ENCODE measurements at regions not wholly inside any gene's neighbourhood (a gene's known extent, or its start where the extent isn't known, plus 50 kb on each side); places are given as distances from the start of the nearest gene placed in this dataset.
A peak's percentile ranks its signal among the peaks of the same experiment; 100 is the strongest.

DNA sequence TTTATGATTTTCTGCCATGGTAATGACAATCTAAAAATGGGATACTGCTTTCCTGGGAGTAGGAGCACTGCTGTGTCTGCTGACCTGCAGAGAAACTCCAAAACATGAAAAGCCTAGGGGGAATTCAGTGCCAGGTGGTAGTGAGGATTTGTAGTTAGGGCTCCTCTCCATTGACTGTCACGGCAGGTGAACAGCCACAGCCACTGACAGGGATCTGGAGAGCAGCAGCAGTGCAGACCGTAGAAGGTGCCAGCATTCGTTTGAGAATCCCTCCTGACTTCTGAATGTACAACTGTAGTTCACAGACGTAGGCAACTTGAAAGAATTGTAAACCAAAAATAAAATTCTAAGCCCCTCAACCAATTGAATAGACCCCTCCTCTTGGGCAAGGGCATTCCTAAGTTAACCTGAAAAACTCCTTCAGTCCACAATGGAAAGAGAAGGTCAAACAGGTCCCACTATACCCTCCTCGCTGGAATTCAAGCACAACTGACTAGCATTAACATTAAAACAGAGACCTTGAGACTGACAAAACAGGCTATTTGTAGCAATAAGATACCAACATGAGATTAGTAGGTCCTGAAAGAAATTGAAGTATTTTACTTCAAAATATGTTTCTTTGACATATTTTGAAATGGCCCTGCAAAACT, 1328.8 kb downstream of the OLFM4 start:
- Mint-ChIP-seq H3K9me3 (peaks cover 14% of the 10 kb centered on the region), H3K27me3 (ENCODE audit: low read depth) (no peaks in the 10 kb centered on the region), H3K27ac (peak overlapping the region; percentile 95), H3K4me3 (peak overlapping the region; percentile 48), H3K4me1 (peaks cover 45% of the 10 kb centered on the region), H3K36me3 (peaks cover 15% of the 10 kb centered on the region)
- CTCF ChIA-PET = no interaction called here
- POLR2A ChIA-PET = interaction anchor here (0.6 kb wide), 1 partner anchor 184 kb away, joined by 3 read pairs; no protein-coding TSS in a partner anchor
- TF ChIP-seq ZNF138 (CRISPR knock-in tag; conservative IDR thresholded peaks at IDR 0.05) = no peak
- TF ChIP-seq TEAD1 (CRISPR knock-in tag; IDR thresholded peaks at IDR 0.05) = no peak
- TF ChIP-seq, protein P1, sequence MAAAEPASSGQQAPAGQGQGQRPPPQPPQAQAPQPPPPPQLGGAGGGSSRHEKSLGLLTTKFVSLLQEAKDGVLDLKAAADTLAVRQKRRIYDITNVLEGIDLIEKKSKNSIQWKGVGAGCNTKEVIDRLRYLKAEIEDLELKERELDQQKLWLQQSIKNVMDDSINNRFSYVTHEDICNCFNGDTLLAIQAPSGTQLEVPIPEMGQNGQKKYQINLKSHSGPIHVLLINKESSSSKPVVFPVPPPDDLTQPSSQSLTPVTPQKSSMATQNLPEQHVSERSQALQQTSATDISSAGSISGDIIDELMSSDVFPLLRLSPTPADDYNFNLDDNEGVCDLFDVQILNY (CRISPR knock-in tag; IDR thresholded peaks at IDR 0.05) = no peak
- no peak for TF ChIP-seq FOXJ3 (CRISPR knock-in tag; IDR thresholded peaks at IDR 0.05; ENCODE audit: borderline replicate concordance)
- TF ChIP-seq SMAD3 (CRISPR knock-in tag; IDR thresholded peaks at IDR 0.05; ENCODE audit: borderline replicate concordance) = no peak
- TF ChIP-seq, protein P2, sequence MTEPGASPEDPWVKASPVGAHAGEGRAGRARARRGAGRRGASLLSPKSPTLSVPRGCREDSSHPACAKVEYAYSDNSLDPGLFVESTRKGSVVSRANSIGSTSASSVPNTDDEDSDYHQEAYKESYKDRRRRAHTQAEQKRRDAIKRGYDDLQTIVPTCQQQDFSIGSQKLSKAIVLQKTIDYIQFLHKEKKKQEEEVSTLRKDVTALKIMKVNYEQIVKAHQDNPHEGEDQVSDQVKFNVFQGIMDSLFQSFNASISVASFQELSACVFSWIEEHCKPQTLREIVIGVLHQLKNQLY (CRISPR knock-in tag; IDR thresholded peaks at IDR 0.05) = no peak
- TF ChIP-seq HMGA2 (CRISPR knock-in tag; IDR thresholded peaks at IDR 0.05) = no peak
- TF ChIP-seq, protein P3, sequence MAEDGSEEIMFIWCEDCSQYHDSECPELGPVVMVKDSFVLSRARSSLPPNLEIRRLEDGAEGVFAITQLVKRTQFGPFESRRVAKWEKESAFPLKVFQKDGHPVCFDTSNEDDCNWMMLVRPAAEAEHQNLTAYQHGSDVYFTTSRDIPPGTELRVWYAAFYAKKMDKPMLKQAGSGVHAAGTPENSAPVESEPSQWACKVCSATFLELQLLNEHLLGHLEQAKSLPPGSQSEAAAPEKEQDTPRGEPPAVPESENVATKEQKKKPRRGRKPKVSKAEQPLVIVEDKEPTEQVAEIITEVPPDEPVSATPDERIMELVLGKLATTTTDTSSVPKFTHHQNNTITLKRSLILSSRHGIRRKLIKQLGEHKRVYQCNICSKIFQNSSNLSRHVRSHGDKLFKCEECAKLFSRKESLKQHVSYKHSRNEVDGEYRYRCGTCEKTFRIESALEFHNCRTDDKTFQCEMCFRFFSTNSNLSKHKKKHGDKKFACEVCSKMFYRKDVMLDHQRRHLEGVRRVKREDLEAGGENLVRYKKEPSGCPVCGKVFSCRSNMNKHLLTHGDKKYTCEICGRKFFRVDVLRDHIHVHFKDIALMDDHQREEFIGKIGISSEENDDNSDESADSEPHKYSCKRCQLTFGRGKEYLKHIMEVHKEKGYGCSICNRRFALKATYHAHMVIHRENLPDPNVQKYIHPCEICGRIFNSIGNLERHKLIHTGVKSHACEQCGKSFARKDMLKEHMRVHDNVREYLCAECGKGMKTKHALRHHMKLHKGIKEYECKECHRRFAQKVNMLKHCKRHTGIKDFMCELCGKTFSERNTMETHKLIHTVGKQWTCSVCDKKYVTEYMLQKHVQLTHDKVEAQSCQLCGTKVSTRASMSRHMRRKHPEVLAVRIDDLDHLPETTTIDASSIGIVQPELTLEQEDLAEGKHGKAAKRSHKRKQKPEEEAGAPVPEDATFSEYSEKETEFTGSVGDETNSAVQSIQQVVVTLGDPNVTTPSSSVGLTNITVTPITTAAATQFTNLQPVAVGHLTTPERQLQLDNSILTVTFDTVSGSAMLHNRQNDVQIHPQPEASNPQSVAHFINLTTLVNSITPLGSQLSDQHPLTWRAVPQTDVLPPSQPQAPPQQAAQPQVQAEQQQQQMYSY (CRISPR knock-in tag; IDR thresholded peaks at IDR 0.05) = no peak
- TF ChIP-seq MYBL2 (CRISPR knock-in tag; IDR thresholded peaks at IDR 0.05) = no peak
- TF ChIP-seq FOXP1 (CRISPR knock-in tag; IDR thresholded peaks at IDR 0.05; ENCODE audit: borderline replicate concordance) = no peak
- no peak for TF ChIP-seq FOXK1 (CRISPR knock-in tag; IDR thresholded peaks at IDR 0.05)
- no peak for TF ChIP-seq CBFB (CRISPR knock-in tag; IDR thresholded peaks at IDR 0.05; ENCODE audit: low read depth)
- no peak for TF ChIP-seq SMAD4 (CRISPR knock-in tag; IDR thresholded peaks at IDR 0.05)
- TF ChIP-seq, protein P4, sequence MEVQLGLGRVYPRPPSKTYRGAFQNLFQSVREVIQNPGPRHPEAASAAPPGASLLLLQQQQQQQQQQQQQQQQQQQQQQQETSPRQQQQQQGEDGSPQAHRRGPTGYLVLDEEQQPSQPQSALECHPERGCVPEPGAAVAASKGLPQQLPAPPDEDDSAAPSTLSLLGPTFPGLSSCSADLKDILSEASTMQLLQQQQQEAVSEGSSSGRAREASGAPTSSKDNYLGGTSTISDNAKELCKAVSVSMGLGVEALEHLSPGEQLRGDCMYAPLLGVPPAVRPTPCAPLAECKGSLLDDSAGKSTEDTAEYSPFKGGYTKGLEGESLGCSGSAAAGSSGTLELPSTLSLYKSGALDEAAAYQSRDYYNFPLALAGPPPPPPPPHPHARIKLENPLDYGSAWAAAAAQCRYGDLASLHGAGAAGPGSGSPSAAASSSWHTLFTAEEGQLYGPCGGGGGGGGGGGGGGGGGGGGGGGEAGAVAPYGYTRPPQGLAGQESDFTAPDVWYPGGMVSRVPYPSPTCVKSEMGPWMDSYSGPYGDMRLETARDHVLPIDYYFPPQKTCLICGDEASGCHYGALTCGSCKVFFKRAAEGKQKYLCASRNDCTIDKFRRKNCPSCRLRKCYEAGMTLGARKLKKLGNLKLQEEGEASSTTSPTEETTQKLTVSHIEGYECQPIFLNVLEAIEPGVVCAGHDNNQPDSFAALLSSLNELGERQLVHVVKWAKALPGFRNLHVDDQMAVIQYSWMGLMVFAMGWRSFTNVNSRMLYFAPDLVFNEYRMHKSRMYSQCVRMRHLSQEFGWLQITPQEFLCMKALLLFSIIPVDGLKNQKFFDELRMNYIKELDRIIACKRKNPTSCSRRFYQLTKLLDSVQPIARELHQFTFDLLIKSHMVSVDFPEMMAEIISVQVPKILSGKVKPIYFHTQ (CRISPR knock-in tag; IDR thresholded peaks at IDR 0.05) = no peak
- TF ChIP-seq, protein P5, sequence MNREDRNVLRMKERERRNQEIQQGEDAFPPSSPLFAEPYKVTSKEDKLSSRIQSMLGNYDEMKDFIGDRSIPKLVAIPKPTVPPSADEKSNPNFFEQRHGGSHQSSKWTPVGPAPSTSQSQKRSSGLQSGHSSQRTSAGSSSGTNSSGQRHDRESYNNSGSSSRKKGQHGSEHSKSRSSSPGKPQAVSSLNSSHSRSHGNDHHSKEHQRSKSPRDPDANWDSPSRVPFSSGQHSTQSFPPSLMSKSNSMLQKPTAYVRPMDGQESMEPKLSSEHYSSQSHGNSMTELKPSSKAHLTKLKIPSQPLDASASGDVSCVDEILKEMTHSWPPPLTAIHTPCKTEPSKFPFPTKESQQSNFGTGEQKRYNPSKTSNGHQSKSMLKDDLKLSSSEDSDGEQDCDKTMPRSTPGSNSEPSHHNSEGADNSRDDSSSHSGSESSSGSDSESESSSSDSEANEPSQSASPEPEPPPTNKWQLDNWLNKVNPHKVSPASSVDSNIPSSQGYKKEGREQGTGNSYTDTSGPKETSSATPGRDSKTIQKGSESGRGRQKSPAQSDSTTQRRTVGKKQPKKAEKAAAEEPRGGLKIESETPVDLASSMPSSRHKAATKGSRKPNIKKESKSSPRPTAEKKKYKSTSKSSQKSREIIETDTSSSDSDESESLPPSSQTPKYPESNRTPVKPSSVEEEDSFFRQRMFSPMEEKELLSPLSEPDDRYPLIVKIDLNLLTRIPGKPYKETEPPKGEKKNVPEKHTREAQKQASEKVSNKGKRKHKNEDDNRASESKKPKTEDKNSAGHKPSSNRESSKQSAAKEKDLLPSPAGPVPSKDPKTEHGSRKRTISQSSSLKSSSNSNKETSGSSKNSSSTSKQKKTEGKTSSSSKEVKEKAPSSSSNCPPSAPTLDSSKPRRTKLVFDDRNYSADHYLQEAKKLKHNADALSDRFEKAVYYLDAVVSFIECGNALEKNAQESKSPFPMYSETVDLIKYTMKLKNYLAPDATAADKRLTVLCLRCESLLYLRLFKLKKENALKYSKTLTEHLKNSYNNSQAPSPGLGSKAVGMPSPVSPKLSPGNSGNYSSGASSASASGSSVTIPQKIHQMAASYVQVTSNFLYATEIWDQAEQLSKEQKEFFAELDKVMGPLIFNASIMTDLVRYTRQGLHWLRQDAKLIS (CRISPR knock-in tag; IDR thresholded peaks at IDR 0.05; ENCODE audit: borderline replicate concordance) = no peak
- no peak for TF ChIP-seq NFATC4 (CRISPR knock-in tag; IDR thresholded peaks at IDR 0.05)
- ATAC-seq (peak; percentile 73), DNase-seq (ENCODE audit: low spot score) (peak; percentile 24)
